K562 (cell line): ENCODE measurements at regions not wholly inside any gene's neighbourhood (a gene's known extent, or its start where the extent isn't known, plus 50 kb on each side); places are given as distances from the start of the nearest gene placed in this dataset.

Experiments used
- ATAC-seq: fragments of 200-7000 bp; cut with Tn5 transposase; 3 replicates; pipeline ENCODE4 v1.9.1; 2020; ENCODE audit warnings: moderate library complexity
- BruUV-seq: library from RNA; stranded (reverse); fragments of 400-500 nt; replicated peaks from 2 replicates; lab custom pipeline; 2021; lab: Mats Ljungman, UMichigan
- CTCF ChIA-PET: fragments of 300-600 bp; formaldehyde crosslinking; extraction: SDS; loops from one replicate; lab custom pipeline; 2021; ENCODE audit warnings: low intra/inter-chr PET ratio; lab: Yijun Ruan, JAX
- POLR2A ChIA-PET: fragments of 300-600, 350-650 bp; sonication (Branson Sonifier 250); formaldehyde crosslinking; extraction: SDS; loops from one replicate; lab custom pipeline; 2021; ENCODE audit warnings: antibody characterized with exemption, inconsistent platforms; lab: Yijun Ruan, JAX
- DNase-seq, 4 experiments: peaks; one replicate each; pipeline versions ENCODE4 v3.0.0 to v3.0.0-alpha.2; 2011 to 2018; ENCODE audit warnings: low spot score in 3 of 4, mixed read lengths in 3 of 4; ENCODE audit errors: extremely low read depth in 1 of 4
- FAIRE-seq: peaks from 2 replicates; lab custom pipeline; 2011; peaks lifted over from hg19 to GRCh38; lab: Jason Lieb, UNC
- H2AFZ ChIP-seq: 2 replicates; pipeline ENCODE4 v1.6.0; 2011; ENCODE audit warnings: low read depth, low read length, control low read depth, inconsistent platforms
- H3K27ac ChIP-seq: fragments of 200-600 bp; 3 replicates; pipeline ENCODE4 v1.8.0; 2011; ENCODE audit warnings: low read depth, mild to moderate bottlenecking, control low read depth, inconsistent platforms, low read length, moderate library complexity, mixed read lengths; ENCODE audit errors: extremely low read depth
- H3K27me3 ChIP-seq, 2 experiments: fragments of 300-600 bp in 1 of 2; 2 replicates in 1 of 2; 3 replicates in 1 of 2; pipeline versions ENCODE4 v1.6.0 to v1.8.0; 2011; ENCODE audit warnings: inconsistent platforms in 2 of 2, low read length in 2 of 2, mild to moderate bottlenecking in 1 of 2, mixed read lengths in 1 of 2, moderate library complexity in 1 of 2; ENCODE audit not compliant: control insufficient read depth in 2 of 2, insufficient read depth in 2 of 2
- H3K36me3 ChIP-seq: fragments of 300-600 bp; 3 replicates; pipeline ENCODE4 v1.8.0; 2011; ENCODE audit warnings: mild to moderate bottlenecking, low read length, inconsistent platforms; ENCODE audit not compliant: control insufficient read depth, insufficient read depth
- H3K4me1 ChIP-seq, 2 experiments: fragments of 200-600 bp in 1 of 2; replicated peaks in 1 of 2; 2 replicates in 1 of 2; 3 replicates in 1 of 2; pipeline versions ENCODE4 v1.5.1 to v1.8.0; 2011; ENCODE audit warnings: inconsistent platforms in 2 of 2, low read length in 2 of 2, mild to moderate bottlenecking in 1 of 2, mixed read lengths in 1 of 2, moderate library complexity in 1 of 2; ENCODE audit not compliant: control insufficient read depth in 2 of 2, insufficient read depth in 2 of 2
- H3K4me2 ChIP-seq: 2 replicates; pipeline ENCODE4 v1.6.1; 2011; ENCODE audit warnings: low read length, control low read depth, inconsistent platforms, mixed read lengths; ENCODE audit not compliant: insufficient read depth
- H3K4me3 ChIP-seq: fragments of 200-600 bp; sonication (generic), shearing (Covaris generic); 2 replicates; pipeline ENCODE4 v1.5.1; 2016; ENCODE audit warnings: control low read depth, inconsistent platforms
- H3K79me2 ChIP-seq: fragments of 200-600 bp; 3 replicates; pipeline ENCODE4 v1.8.0; 2011; ENCODE audit warnings: low read length, inconsistent platforms; ENCODE audit not compliant: control insufficient read depth, insufficient read depth
- H3K9ac ChIP-seq, 2 experiments: 2 replicates each; pipeline versions ENCODE4 v1.6.0 to v1.6.1; 2011; ENCODE audit warnings: low read depth in 2 of 2, low read length in 2 of 2, control low read depth in 1 of 2, inconsistent platforms in 1 of 2, mild to moderate bottlenecking in 1 of 2, mixed read lengths in 1 of 2; ENCODE audit not compliant: insufficient read depth in 1 of 2
- H3K9me1 ChIP-seq: one replicate; pipeline ENCODE4 v1.6.0; 2011; ENCODE audit warnings: inconsistent platforms, mild to moderate bottlenecking, low read length, moderate library complexity; ENCODE audit not compliant: control insufficient read depth, insufficient read depth
- H3K9me3 ChIP-seq: replicated peaks from 2 replicates; pipeline ENCODE4 v1.5.1; 2011; ENCODE audit warnings: low read depth, low read length, inconsistent platforms; ENCODE audit not compliant: control insufficient read depth, insufficient read depth
- H4K20me1 ChIP-seq: replicated peaks from 2 replicates; pipeline ENCODE4 v1.6.1; 2011; ENCODE audit warnings: low read length, inconsistent platforms, mixed read lengths; ENCODE audit not compliant: control insufficient read depth, insufficient read depth
- BDP1 ChIP-seq: IDR thresholded peaks from 3 replicates; pipeline ENCODE4 v1.6.1; 2011; ENCODE audit not compliant: insufficient read length, insufficient read depth
- E2F1 ChIP-seq: sonication (generic); formaldehyde crosslinking; IDR thresholded peaks from 2 replicates; pipeline ENCODE4 v1.8.1; 2023; ENCODE audit warnings: mild to moderate bottlenecking, missing genetic modification reagents, moderate library complexity
- FOXP1 ChIP-seq: sonication (generic); formaldehyde crosslinking; IDR thresholded peaks from 2 replicates; pipeline ENCODE4 v1.8.0; 2022; ENCODE audit warnings: mild to moderate bottlenecking, missing genetic modification reagents
- KAT8 ChIP-seq: fragments of 450-650 bp; IDR thresholded peaks from 2 replicates; pipeline ENCODE4 v1.6.1; 2016; ENCODE audit warnings: low read depth, mild to moderate bottlenecking
- SFPQ ChIP-seq: fragments of 200-400 bp; formaldehyde crosslinking; IDR thresholded peaks from 2 replicates; pipeline ENCODE4 v1.6.1; 2017; ENCODE audit warnings: mild to moderate bottlenecking, low read depth, low read length, moderate library complexity
- SMARCB1 ChIP-seq: IDR thresholded peaks from 2 replicates; pipeline ENCODE4 v1.6.1; 2011; ENCODE audit warnings: improper control_type of control experiment, low read depth; ENCODE audit not compliant: insufficient read length
- STAT5B ChIP-seq: fragments of 250-450 bp; sonication (Bioruptor Pico); IDR thresholded peaks from 2 replicates; pipeline ENCODE4 v1.8.0; 2021; ENCODE audit warnings: mild to moderate bottlenecking, inconsistent platforms
- SUPT5H ChIP-seq: fragments of 450-650 bp; IDR thresholded peaks from 2 replicates; pipeline ENCODE4 v1.6.1; 2016
- VEZF1 ChIP-seq: fragments of 200-800 bp; sonication (Bioruptor generic); IDR thresholded peaks from 2 replicates; pipeline ENCODE4 v1.6.1; 2017; ENCODE audit warnings: missing genetic modification characterization, missing compliant biosample characterization
- ZNF696 ChIP-seq: fragments of 250-450 bp; sonication (Bioruptor Pico); conservative IDR thresholded peaks from 2 replicates; pipeline ENCODE4 v1.4.0; 2020; ENCODE audit warnings: mild to moderate bottlenecking, moderate library complexity
- WGBS: fragments of 100-300 bp; shearing (Covaris generic); methylation state at CpG from one replicate; pipeline ENCODE4 v1.1.6; 2016; ENCODE audit warnings: low coverage, mixed read lengths; ENCODE audit not compliant: insufficient coverage; ENCODE audit errors: missing lambda C conversion rate; 5-methylcytosine and 5-hydroxymethylcytosine counted together
- in situ Hi-C: fragments of 300-500 bp; cut with MboI; formaldehyde crosslinking; loops from 4 replicates; pipeline ENCODE4 v1.15.0; 2018; ENCODE audit warnings: inconsistent platforms, mixed read lengths
- intact Hi-C: fragments of 100-400 bp; cut with micrococcal nuclease; formaldehyde crosslinking; loops from 2 replicates; pipeline ENCODE4 v1.14.2; 2022
- TF ChIP-seq, protein P1 (sequence below), 3 experiments: IDR thresholded peaks in 2 of 3; conservative IDR thresholded peaks in 1 of 3; 2 replicates each; pipeline ENCODE4 v1.5.1; 2011 to 2012; ENCODE audit warnings: low read length in 3 of 3, mild to moderate bottlenecking in 3 of 3, control low read depth in 2 of 3, improper control_type of control experiment in 1 of 3, inconsistent platforms in 1 of 3, low read depth in 1 of 3, mixed read lengths in 1 of 3, moderate library complexity in 1 of 3; ENCODE audit not compliant: insufficient read depth in 2 of 3
- TF ChIP-seq, protein P2 (sequence below): fragments of 250-450 bp; sonication (Bioruptor Pico); IDR thresholded peaks from 2 replicates; pipeline ENCODE4 v1.4.0; 2020; ENCODE audit warnings: mild to moderate bottlenecking, moderate library complexity, borderline replicate concordance

DNA sequence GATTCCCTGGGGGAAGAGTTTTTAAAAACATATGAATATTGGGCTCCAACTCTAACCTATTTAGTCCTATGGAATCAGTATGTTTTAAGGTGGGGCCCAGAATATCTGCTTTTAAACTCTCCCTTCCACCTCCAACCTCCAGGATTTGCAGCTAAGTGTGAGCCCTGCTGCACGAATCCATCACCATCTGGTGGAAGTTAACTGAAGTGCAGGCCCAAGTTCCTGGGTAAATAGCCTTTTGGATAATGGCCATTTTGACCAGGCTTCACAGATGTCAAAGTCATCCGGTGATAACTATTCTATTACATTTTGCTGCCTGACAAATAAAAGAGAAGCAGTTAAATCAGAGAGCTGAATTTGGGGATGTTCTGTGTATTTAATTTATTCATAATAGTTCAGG, 58.1 kb upstream of the RMST start (continued):
- no peak for TF ChIP-seq SMARCB1
- TF ChIP-seq, protein P1, sequence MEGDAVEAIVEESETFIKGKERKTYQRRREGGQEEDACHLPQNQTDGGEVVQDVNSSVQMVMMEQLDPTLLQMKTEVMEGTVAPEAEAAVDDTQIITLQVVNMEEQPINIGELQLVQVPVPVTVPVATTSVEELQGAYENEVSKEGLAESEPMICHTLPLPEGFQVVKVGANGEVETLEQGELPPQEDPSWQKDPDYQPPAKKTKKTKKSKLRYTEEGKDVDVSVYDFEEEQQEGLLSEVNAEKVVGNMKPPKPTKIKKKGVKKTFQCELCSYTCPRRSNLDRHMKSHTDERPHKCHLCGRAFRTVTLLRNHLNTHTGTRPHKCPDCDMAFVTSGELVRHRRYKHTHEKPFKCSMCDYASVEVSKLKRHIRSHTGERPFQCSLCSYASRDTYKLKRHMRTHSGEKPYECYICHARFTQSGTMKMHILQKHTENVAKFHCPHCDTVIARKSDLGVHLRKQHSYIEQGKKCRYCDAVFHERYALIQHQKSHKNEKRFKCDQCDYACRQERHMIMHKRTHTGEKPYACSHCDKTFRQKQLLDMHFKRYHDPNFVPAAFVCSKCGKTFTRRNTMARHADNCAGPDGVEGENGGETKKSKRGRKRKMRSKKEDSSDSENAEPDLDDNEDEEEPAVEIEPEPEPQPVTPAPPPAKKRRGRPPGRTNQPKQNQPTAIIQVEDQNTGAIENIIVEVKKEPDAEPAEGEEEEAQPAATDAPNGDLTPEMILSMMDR (IDR thresholded peaks at IDR 0.05 in 2 of 3, conservative IDR thresholded peaks at IDR 0.05 in 1 of 3; ENCODE audit: insufficient read depth in 2 of 3, low read depth in 1 of 3, low read length in 3 of 3), result peak; percentile 9 to 37 (median 27); a peak in 2 of 6 replicates
- TF ChIP-seq STAT5B (CRISPR knock-in tag), result no peak
- no peak for TF ChIP-seq FOXP1 (CRISPR knock-in tag)

GRCh38 chr12:97408363-97408762, 54.2 kb upstream of the RMST start:
- H3K9me3 ChIP-seq, result no peaks in the 10 kb centered on the region; the same call in 1 of the 2 replicates
- H2AFZ ChIP-seq, result no peak overlapping the region
- H3K4me1 ChIP-seq, result no peaks in the 10 kb centered on the region
- no peak overlapping the region for H3K27ac ChIP-seq
- in situ Hi-C loops (no loop called here), intact Hi-C loops (no loop called here)
- ATAC-seq, result no peak
- CTCF ChIA-PET, result no interaction called here
- no peak overlapping the region for H3K9ac ChIP-seq
- H3K79me2 ChIP-seq, result no peaks in the 10 kb centered on the region
- 1% methylated on average over 3 of the region's 3 CpGs for WGBS
- POLR2A ChIA-PET, result no interaction called here
- H3K27me3 ChIP-seq, result no peaks in the 10 kb centered on the region
- H3K36me3 ChIP-seq, result no peaks in the 10 kb centered on the region
- H4K20me1 ChIP-seq, result no peaks in the 10 kb centered on the region
- DNase-seq, result no peak
- no peak for FAIRE-seq
- H3K4me2 ChIP-seq, result no peak overlapping the region
- no peaks in the 10 kb centered on the region for H3K9me1 ChIP-seq
- H3K4me3 ChIP-seq, result no peak overlapping the region
- BruUV-seq, result no TSS peak
- TF ChIP-seq SUPT5H (no peak), KAT8 (no peak), E2F1 (no peak), ZNF696 (CRISPR knock-in tag) (no peak), VEZF1 (no peak), BDP1 (no peak), SFPQ (no peak)
- TF ChIP-seq, protein P2, sequence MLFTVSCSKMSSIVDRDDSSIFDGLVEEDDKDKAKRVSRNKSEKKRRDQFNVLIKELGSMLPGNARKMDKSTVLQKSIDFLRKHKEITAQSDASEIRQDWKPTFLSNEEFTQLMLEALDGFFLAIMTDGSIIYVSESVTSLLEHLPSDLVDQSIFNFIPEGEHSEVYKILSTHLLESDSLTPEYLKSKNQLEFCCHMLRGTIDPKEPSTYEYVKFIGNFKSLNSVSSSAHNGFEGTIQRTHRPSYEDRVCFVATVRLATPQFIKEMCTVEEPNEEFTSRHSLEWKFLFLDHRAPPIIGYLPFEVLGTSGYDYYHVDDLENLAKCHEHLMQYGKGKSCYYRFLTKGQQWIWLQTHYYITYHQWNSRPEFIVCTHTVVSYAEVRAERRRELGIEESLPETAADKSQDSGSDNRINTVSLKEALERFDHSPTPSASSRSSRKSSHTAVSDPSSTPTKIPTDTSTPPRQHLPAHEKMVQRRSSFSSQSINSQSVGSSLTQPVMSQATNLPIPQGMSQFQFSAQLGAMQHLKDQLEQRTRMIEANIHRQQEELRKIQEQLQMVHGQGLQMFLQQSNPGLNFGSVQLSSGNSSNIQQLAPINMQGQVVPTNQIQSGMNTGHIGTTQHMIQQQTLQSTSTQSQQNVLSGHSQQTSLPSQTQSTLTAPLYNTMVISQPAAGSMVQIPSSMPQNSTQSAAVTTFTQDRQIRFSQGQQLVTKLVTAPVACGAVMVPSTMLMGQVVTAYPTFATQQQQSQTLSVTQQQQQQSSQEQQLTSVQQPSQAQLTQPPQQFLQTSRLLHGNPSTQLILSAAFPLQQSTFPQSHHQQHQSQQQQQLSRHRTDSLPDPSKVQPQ (CRISPR knock-in tag), result no peak
